ENCODE measurements at regions not wholly inside any gene's neighbourhood (a gene's known extent, or its start where the extent isn't known, plus 50 kb on each side); places are given as distances from the start of the nearest gene placed in this dataset.

DNA sequence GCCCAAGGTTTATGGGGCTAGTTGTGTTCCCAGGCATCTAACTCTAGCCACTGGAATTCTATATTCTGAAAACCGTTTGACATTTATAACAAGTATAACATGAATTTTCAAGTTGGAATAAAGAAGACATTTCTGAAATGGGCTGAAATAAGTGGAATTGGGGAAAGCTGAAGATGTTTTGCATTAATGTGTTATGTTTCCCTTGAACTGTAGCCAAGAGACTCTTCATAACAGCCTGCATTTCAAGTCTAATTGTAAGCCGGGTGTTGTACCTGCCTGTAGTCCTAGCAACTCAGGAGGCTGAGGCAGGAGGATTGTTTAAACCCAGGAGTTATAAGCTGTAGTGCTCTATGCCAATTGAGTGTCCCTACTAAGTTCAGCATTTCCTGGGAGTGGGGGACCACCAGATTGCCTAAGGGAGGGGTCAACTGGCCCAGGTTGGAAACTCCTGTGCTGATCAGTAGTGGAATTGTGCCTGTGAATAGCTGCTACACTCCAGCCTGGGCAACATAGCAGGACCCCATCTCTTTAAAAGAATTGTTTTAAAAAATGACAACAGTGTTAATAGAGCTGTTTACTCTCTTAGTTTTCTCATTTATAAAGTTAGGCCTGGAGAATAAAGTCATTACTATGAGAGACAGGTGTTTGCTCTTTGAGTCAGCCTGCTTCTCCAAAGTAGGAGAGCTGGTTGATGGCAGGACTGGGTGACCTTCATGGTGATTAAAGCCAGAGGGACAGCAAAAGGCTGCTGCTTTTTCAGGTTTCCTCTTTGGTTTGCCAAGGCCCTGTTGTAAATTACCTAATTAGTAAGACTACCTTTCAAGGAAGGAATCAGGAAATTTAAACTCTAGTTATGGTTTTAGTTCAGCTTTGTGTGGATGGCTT is 483.6 kb upstream of the RGS6 start:
- FAIRE-seq: no peak
- no peaks in the 10 kb centered on the region for H3K36me3 ChIP-seq (ENCODE audit: control insufficient read depth in 2 of 3, insufficient read depth in 3 of 3, low read length in 3 of 3)
- H3K27me3 ChIP-seq (ENCODE audit: control insufficient read depth, insufficient read depth, low read length): no peaks in the 10 kb centered on the region
- TF ChIP-seq, protein P1, sequence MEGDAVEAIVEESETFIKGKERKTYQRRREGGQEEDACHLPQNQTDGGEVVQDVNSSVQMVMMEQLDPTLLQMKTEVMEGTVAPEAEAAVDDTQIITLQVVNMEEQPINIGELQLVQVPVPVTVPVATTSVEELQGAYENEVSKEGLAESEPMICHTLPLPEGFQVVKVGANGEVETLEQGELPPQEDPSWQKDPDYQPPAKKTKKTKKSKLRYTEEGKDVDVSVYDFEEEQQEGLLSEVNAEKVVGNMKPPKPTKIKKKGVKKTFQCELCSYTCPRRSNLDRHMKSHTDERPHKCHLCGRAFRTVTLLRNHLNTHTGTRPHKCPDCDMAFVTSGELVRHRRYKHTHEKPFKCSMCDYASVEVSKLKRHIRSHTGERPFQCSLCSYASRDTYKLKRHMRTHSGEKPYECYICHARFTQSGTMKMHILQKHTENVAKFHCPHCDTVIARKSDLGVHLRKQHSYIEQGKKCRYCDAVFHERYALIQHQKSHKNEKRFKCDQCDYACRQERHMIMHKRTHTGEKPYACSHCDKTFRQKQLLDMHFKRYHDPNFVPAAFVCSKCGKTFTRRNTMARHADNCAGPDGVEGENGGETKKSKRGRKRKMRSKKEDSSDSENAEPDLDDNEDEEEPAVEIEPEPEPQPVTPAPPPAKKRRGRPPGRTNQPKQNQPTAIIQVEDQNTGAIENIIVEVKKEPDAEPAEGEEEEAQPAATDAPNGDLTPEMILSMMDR (IDR thresholded peaks at IDR 0.05; ENCODE audit: borderline replicate concordance, extremely low read depth, insufficient read depth): no peak
- intact Hi-C loops (cut with DNase I): no loop called here
- no peak overlapping the region for H3K27ac ChIP-seq (ENCODE audit: low read depth in 2 of 2, low read length in 2 of 2)
- no peak overlapping the region for H3K4me3 ChIP-seq (ENCODE audit: low read length in 3 of 3)
- H3K4me1 ChIP-seq (ENCODE audit: control insufficient read depth in 2 of 3, insufficient read depth in 2 of 3, low read depth in 1 of 3, low read length in 3 of 3): no peaks in the 10 kb centered on the region
- DNase-seq: no peak
- H3K9me3 ChIP-seq (ENCODE audit: control insufficient read depth in 2 of 3, insufficient read depth in 1 of 3, low read length in 3 of 3): no peaks in the 10 kb centered on the region
- H3K9ac ChIP-seq (ENCODE audit: low read length in 3 of 3): no peak overlapping the region

DNA sequence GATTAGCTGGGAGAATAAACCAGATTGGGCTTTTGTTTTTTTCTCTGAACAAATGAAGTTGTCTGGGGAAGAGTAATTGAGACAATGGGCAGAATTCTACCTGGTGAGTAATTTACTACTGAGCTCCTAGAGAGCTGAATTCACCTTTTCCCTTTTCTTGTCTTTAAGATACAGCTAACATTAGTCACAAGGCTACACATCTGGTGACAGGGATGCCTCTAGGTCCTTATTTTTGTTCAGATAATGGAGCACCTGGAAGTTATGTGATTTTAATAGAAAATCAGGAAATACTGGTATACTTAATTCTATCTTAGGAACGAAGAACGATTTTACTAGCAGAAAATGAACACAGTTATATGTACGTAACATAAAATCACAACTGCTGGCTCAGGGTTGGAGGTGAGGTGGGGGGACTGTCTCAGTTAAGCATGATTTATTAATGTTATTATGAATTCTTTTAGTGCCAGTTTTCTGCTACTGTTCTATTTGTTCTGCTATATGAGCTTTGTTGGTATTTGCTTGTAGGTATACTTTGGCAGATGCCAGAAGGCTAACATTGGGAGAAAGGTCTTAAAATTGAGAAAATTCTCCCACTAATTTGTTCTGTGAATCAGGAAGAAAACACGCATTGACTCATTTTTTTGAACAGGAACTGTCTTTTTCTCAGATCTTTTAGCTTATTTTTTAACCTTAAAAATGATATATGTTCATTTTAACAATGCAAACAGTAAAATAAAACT is 482.7 kb upstream of the RGS6 start:
- Histone ChIP-seq H3K27ac (ENCODE audit: low read depth in 2 of 2, low read length in 2 of 2) (no peak overlapping the region), H3K4me1 (ENCODE audit: control insufficient read depth in 2 of 3, insufficient read depth in 2 of 3, low read depth in 1 of 3, low read length in 3 of 3) (no peaks in the 10 kb centered on the region), H3K27me3 (ENCODE audit: control insufficient read depth, insufficient read depth, low read length) (no peaks in the 10 kb centered on the region), H3K4me3 (ENCODE audit: low read length in 3 of 3) (no peak overlapping the region), H3K36me3 (ENCODE audit: control insufficient read depth in 2 of 3, insufficient read depth in 3 of 3, low read length in 3 of 3) (no peaks in the 10 kb centered on the region), H3K9me3 (ENCODE audit: control insufficient read depth in 2 of 3, insufficient read depth in 1 of 3, low read length in 3 of 3) (no peaks in the 10 kb centered on the region), H3K9ac (ENCODE audit: low read length in 3 of 3) (no peak overlapping the region)
- intact Hi-C loops (cut with DNase I): no loop called here
- FAIRE-seq: no peak
- TF ChIP-seq, protein P1 (IDR thresholded peaks at IDR 0.05; ENCODE audit: borderline replicate concordance, extremely low read depth, insufficient read depth): no peak
- DNase-seq: no peak

DNA sequence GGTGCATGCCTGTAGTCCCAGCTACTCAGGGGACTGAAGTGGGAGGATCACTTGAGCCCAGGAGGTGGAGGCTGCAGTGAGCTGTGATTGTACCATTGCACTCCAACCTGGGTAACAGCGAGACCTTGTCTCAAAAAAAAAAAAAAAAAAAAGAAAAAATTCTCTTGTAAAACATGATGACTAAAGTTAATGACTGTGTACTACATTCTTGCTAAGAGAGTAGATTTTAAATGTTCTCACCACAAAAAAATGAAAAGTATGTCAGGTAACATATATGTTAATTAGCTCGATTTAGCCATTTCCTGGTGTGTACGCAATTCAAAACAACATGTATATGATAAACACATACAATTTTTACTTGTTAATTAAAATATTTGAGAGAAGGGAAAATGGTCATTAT is 480.7 kb upstream of the RGS6 start:
- FAIRE-seq: no peak
- TF ChIP-seq, protein P1 (IDR thresholded peaks at IDR 0.05; ENCODE audit: borderline replicate concordance, extremely low read depth, insufficient read depth): no peak
- Histone ChIP-seq H3K4me1 (ENCODE audit: control insufficient read depth in 2 of 3, insufficient read depth in 2 of 3, low read depth in 1 of 3, low read length in 3 of 3) (peaks cover 0 to 2% (median 0%) of the 10 kb centered on the region in 3 donors), H3K9me3 (ENCODE audit: control insufficient read depth in 2 of 3, insufficient read depth in 1 of 3, low read length in 3 of 3) (no peaks in the 10 kb centered on the region), H3K36me3 (ENCODE audit: control insufficient read depth in 2 of 3, insufficient read depth in 3 of 3, low read length in 3 of 3) (no peaks in the 10 kb centered on the region), H3K4me3 (ENCODE audit: low read length in 3 of 3) (no peak overlapping the region), H3K27me3 (ENCODE audit: control insufficient read depth, insufficient read depth, low read length) (no peaks in the 10 kb centered on the region), H3K9ac (ENCODE audit: low read length in 3 of 3) (no peak overlapping the region), H3K27ac (ENCODE audit: low read depth in 2 of 2, low read length in 2 of 2) (no peak overlapping the region)
- intact Hi-C loops (cut with DNase I): no loop called here
- no peak for DNase-seq

All from kidney (tissue), 13 donors.